Frontal cortex (tissue), 3 donors: ENCODE measurements at regions not wholly inside any gene's neighbourhood (a gene's known extent, or its start where the extent isn't known, plus 50 kb on each side); places are given as distances from the start of the nearest gene placed in this dataset.
"Not testable (repeated sequence)": the region's sequence is repeated elsewhere in the genome, so short reads cannot be mapped to it uniquely, and the experiment has no call there.

Experiments
- DNase-seq, 2 donors: peaks; one replicate each; pipeline ENCODE4 v3.0.0; 2012; ENCODE audit warnings: low spot score in 2 of 2
- FAIRE-seq: peaks from 2 replicates; lab custom pipeline; 2012; peaks lifted over from hg19 to GRCh38; lab: Jason Lieb, UNC
- donor health status: control.
- donor health status: control.
- donor health status: control.

DNA sequence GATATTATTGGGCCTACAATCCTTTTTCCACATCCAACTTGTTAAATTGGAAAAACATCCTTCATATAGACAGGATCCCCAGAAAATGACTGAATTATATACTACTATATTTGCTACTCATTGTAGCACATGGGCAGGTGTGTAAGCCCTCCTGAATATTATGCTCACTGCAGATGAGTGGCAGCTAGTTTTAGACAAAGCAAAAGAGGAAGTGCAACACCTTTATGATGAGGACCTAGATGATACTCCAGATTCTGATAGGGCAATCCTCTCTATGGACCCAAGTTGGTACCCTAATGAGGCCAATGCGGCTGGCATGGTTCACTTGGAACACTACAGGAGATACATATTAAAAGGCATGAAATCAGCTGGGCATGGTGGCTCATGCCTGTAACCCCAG lies 119.1 kb upstream of the PLCL2 start:
- FAIRE-seq (no peak), DNase-seq (no peak)

- FAIRE-seq (no peak), DNase-seq (no peak)
These were observed 117.7 kb upstream of the PLCL2 start for GRCh38 chr3:16767006-16767405.

GRCh38 chr3:16768014-16768413 lies 116.7 kb upstream of the PLCL2 start:
- DNase-seq (no peak), FAIRE-seq (no peak)

GRCh38 chr3:16768956-16769355 lies 115.8 kb upstream of the PLCL2 start:
- FAIRE-seq (no peak), DNase-seq (no peak)

- FAIRE-seq (no peak), DNase-seq (no peak)
These were observed 115.2 kb upstream of the PLCL2 start for GRCh38 chr3:16769525-16769924.

DNA sequence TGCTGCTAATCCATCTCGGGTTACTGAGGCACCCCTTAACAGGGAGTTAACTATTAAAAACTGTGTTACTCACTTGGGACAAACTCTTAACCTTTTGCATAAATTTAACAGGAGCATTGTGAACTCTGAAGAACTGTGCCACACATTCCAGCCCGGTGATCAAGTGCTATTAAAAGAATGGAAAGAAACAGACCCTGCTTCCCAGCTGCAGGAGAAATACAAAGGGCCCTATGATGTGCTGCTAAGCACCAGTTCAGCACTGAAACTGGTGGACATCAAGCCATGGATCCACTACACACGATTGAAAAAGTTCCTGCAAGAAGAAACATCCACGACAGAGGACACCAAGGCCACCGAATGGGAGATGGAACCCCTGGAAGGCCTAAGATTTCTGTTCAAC lies 114.7 kb upstream of the PLCL2 start:
- DNase-seq (no peak), FAIRE-seq (no peak)

GRCh38 chr3:16770792-16771191 lies 114.0 kb upstream of the PLCL2 start:
- DNase-seq (no peak), FAIRE-seq (no peak)

DNA sequence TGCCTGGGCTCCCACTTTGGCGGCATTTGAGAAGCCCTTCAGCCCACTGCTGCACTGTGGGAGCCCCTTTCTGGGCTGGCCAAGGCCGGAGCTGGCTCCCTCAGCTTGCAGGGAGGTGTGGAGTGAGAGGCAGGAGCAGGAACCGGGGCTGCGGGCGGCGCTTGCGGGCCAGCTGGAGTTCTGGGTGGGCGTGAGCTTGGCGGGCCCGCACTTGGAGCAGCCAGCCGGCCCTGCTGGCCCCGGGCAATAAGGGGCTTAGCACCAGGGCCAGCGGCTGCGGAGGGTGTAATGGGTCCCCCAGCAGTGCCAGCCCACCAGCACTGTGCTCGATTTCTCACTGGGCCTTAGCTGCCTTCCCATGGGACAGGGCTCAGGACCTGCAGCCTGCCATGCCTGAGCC lies 111.2 kb upstream of the PLCL2 start:
- not testable (repeated sequence) for FAIRE-seq, DNase-seq

DNA sequence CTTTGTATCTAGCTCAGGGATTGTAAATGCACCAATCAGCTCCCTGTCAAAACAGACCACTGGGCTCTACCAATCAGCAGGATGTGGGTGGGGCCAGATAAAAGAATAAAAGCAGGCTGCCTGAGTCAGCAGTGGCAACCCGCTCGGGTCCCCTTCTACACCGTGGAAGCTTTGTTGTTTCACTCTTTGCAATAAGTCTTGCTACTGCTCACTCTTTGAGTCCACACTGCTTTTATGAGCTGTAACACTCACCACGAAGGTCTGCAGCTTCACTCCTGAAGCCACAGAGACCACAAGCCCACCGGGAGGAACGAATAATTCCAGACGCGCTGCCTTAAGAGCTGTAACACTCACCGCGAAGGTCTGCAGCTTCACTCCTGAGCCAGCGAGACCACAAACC lies 110.2 kb upstream of the PLCL2 start:
- FAIRE-seq, DNase-seq: not testable (repeated sequence)

GRCh38 chr3:16784973-16785372 lies 99.8 kb upstream of the PLCL2 start:
- FAIRE-seq: no peak
- no peak for DNase-seq

DNA sequence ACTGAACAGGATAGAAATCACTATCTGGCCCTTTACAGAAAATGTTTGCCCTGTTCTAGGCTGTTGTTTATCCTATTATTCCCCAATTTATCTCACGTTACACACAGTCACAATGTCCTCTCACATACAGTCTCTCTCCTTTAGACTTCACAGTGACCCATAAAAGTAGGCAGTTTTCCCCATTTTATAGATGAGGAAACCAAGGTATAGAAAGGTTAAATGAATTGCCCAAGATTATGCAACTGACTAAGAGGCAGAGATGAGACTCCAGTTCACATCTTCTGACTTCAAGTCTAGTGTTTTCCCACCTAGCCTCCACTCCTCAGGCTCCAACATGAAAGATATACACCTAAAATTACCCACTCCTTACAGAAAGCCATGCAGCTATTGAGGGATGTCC lies 99.3 kb upstream of the PLCL2 start:
- FAIRE-seq (no peak), DNase-seq (no peak)

- DNase-seq (no peak), FAIRE-seq (no peak)
These were observed 96.2 kb upstream of the PLCL2 start for GRCh38 chr3:16788440-16789056.

GRCh38 chr3:16789344-16790120 lies 95.2 kb upstream of the PLCL2 start:
- no peak for FAIRE-seq
- DNase-seq: no peak

GRCh38 chr3:16790432-16791400 lies 94.0 kb upstream of the PLCL2 start:
- no peak for FAIRE-seq
- DNase-seq: no peak

DNA sequence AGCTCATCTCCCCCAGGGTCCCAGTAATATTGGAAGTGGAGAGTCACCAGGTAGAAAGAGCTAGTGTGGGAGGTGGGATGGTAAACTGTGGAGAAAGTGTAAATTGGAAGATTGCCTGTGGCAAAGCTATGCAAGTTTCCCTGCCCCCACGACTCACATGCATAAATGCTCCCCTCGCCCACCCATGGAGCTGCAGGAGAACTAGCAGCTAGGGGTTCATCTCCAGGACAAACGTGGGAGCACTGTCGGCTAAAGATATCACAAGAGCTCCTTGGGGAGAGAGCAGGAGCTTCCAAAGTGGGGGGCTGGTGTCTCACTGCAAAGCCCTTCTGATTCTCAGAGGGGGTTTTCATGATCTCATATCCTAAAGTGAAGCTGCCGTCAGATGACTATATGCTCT lies 91.4 kb upstream of the PLCL2 start:
- DNase-seq: no peak
- FAIRE-seq: no peak

DNA sequence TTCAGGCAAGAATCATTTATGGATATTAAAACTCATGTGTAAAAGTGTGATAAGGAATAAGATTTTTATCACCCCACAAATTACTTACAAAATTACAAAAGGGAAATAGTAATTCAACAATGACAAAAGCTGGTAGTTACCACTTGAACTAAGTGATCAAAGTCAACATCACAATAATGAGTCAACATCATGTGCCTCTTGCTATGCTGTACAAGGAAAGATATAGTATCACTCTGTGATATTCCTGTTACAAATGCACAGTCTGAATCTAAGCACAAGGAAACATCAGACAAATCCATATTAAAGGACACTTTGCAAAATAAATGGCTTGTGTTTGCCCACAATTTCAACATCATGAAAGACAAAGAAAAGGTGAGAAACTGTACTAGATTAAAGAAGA lies 90.5 kb upstream of the PLCL2 start:
- DNase-seq: no peak
- no peak for FAIRE-seq

DNA sequence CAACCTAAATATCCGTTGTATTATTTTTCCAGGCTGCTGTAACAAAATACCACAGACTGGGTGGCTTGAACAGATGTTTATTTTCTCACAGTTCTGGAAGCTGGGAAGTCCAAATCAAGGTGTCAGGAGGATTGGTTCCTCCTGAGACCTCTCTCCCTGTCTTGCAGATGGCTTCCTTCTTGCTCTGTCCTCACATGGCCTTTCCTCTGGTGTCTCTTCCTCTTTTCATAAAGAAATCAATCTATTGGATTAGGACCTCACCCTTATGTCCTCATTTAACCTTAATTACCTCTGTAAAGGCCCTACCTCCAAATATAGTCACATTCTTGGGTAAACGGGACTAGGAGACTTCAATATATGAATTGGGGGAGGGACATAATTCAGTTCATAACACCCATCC lies 89.2 kb upstream of the PLCL2 start:
- DNase-seq (no peak), FAIRE-seq (no peak)

- DNase-seq (no peak), FAIRE-seq (no peak)
These were observed 86.9 kb upstream of the PLCL2 start for GRCh38 chr3:16797831-16798230.

DNA sequence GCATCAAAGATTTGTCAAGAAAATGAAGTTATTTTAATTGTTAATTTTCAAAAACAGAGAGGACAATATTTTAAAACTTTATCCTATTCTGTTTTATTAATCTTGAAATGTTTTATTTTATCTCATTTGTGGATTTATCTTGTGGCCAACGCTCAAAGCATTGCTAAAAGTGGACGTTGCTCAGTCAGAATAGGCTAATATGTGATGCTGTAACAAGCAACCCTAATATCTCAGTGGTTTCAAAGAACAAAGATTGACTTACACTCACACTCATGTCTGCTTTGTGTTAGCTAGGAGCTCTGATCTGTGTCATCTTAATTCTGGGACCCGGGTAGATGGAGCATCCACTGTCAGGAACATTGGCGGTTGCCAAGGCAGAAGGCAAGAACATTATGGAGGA lies 86.0 kb upstream of the PLCL2 start:
- FAIRE-seq (no peak), DNase-seq (no peak)

DNA sequence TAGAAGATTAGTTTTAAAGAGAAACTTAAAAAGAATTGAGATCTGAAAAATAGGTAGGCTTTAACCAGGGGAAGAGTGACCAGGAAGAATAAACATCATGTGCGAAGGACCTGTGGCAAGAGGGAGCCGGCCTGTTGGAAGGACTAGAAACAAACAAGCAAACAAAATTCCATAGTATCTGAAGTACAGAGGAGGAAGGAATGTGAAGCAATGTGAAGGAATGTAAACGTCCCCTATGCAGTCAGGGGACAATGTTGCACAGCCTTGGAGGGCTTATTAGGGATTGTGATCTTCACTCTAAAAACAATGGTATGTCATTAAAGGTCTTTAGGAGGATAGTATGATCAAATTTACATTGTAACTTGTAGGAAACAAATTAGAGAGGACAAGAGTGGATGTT lies 84.4 kb upstream of the PLCL2 start:
- no peak for FAIRE-seq
- DNase-seq: no peak

DNA sequence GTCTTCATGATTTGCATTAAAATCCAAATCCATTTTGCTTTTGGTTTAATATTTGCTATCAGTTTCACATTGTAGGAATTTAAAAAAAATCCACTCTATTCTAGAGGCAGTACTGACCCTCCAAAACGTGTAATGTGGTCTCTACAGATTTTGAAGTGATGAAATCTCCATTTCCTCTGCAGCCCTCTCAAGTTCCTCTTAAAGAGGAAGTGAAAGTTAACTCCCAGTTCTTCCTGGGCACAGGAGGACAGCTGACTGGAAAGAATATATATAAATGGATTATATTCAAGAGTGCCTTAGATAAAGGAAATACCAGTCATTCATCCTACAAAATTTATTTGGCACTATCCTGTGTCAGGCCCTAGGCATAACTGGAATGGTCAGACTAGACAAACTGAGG lies 83.5 kb upstream of the PLCL2 start:
- FAIRE-seq: no peak
- no peak for DNase-seq
